ENCODE measurements at regions not wholly inside any gene's neighbourhood (a gene's known extent, or its start where the extent isn't known, plus 50 kb on each side); places are given as distances from the start of the nearest gene placed in this dataset.
"Not testable (repeated sequence)": the region's sequence is repeated elsewhere in the genome, so short reads cannot be mapped to it uniquely, and the experiment has no call there.

DNA sequence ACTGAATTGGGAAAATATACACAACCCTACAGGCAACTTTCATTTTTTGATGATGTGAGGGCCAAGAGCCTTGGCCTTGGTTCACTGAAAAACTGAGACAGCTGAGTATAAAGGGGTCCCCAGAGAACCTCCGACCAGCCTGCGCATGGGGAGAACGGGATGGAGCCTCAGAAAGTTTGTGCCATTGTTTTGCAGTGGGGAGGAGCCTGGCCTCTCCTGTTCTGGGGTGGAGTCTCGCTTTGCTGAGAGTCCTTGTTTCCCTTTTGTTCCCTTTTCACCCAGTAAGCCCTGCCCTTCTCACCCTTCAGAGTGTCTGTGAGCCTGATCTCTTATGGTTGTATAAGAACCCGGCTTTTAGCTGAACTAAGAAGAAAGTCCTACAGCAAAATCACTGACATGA, 193.2 kb upstream of the AKR1E2 start:
- no peak for DNase-seq

GRCh38 chr10:4626919-4627318, 199.1 kb upstream of the AKR1E2 start:
- no peak for DNase-seq

DNA sequence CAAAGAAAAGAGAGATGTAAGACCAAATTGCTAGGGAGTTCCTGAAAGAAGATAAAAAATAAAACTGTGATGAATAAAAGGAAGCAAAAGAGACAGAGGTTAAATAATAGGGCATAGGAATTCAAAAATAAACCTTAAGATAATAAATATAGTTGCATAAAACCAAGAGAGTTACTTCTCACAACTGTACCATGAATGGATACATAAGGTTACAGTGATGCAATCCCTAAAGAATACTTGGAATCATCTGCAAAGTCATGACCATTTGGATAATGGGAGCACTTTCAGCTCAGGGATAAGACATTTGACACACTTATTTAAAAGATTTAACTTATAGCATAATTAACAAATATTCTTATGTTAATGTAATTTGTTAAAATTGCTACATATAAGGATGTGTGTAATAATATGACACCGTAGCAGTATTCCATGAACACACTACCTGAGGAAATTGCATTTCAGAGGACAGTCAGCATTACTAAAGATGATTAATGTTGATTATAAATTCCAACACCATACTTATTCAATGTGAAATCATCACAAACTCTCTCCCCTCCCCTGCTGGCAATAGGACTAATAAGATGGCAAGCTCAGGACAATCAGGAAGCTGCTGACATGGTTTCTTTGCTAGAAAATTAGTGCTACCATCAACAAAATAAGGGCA, 202.1 kb upstream of the AKR1E2 start:
- DNase-seq, result no peak

DNA sequence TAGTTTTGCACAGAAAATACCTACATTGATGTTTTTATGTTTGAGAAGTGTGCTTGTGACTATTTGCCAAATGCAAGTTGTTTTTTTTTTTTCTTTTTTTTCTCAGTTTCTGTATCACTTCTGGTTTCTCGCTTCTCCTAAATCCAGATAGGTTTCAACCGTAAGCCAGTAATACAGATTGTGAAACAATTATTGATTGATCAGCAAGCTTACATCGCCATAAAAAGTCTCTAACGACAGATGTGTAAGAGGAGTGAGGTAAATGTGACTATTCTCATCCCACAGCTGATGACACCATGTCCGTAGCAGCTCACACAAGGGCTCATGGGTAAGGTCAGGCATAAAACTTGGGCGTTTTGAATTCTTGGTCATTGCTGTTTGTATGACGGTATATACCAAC, 202.8 kb upstream of the AKR1E2 start:
- DNase-seq, result no peak

DNA sequence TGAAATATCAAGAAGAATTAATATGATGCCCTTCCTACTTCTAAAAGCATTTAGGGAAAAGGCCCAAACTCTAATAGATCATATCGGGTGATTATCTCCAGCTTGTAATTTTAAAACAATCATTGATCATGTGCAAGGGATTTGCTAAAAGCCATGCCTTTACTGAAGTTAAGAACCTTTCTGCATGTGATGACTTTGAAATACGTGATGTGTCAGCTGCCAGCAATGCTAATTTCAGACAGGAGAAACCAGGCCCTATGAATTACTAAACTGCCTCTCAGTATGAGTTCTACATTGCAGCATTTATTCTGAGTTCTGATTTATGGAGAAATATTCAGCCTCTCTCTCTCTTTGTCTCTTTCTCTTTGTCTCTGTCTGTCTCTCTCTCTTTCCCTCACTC, 203.6 kb upstream of the AKR1E2 start:
- no peak for DNase-seq

- DNase-seq, result no peak
Observed at GRCh38 chr10:4617589-4617988, 208.4 kb upstream of the AKR1E2 start.

GRCh38 chr10:4615042-4615441, 211.0 kb upstream of the AKR1E2 start:
- DNase-seq, result no peak

DNA sequence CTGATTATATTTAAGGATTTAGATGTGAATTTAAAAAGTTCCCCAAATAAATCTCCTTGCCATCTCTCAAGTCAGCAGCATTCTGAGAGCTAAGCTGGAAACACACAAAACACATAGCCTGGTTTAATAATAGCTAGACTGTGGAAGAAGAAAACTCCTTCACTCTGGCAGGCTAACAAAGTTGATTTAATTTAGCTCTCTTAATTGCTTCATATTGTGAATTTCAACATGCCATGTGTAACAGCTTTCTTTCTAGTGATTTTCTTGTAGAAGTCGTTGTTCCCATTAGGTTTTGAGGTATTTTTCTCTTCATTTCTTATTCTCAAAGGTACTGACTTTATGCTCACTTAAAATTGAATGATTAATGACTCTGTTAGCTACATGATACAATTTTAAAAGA, 216.8 kb upstream of the AKR1E2 start:
- DNase-seq, result no peak

GRCh38 chr10:4607681-4608080, 218.3 kb upstream of the AKR1E2 start:
- DNase-seq, result no peak

- no peak for DNase-seq
Observed at GRCh38 chr10:4606856-4607636, 219.0 kb upstream of the AKR1E2 start.

DNA sequence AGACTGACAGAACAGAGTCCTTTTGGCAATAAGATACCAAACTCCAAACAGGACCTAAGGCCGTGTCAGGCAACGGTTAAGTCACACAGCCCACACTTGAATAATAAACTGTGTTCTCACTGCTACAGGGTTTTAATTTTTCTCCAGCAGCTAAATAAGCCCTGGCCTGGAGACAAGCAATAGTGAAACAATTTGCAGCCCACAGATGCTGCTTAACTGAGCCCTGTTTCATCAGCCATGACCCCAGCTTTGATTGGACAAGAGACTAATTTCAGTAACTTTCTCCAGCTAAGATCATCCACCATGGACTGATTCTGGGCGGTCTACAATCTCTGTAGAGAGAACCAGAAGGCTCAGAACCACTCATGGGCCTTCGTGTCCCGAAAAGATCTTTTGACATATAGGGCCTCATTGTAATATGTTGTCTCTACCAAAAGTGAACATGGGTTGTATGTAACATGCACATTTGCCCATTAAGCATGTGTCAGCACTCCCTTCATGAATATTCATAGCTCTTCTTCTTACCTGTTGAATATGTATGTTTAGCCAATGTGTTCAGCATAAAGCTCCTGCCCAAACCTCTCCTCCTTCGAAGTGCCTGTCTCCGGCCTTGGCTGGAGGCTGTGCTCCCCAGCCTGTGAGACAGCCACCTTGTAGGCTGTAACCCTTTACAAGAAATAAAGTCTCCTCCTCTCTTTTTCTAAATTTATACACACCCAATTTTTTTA, 223.1 kb upstream of the AKR1E2 start:
- DNase-seq, result no peak

DNA sequence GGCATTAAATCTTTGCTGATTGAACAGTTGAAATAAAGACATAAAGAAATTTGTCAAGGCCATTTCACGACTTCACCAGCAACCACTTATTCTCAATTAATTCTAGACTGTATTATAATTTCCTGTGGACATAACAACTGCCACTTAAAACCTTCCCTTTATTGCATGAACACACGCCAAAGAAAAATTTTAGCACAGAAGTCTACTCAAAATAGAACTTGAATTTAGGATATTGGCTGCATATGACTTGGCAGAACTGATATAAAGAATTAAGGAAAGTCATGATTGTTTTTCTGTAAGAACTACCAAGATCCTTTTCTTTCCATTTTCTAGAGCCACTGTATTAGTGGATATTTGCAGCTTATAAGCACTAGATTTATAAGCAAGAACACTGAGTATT, 226.5 kb upstream of the AKR1E2 start:
- DNase-seq, result no peak

GRCh38 chr10:4597898-4598297, 228.1 kb upstream of the AKR1E2 start:
- not testable (repeated sequence) for DNase-seq

DNA sequence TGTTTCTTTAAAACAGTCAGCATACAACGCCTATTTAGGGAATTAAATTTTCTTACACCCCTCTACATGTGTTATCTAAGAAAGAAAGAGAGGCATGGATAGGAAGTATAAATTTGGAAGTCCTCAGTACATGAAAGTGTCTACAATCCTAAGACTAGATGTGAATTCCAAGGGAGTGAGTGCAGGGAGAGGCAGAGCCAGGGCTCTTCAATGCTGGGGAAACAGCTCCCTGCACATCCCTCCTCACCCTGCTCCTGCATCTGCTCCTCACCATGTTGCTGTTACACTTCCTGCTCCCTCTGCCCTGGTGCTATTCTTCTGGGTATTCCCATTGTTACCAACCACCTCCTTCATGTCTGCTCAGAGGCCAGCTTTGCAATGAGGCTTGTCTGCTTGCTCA, 229.1 kb upstream of the AKR1E2 start:
- no peak for DNase-seq

DNA sequence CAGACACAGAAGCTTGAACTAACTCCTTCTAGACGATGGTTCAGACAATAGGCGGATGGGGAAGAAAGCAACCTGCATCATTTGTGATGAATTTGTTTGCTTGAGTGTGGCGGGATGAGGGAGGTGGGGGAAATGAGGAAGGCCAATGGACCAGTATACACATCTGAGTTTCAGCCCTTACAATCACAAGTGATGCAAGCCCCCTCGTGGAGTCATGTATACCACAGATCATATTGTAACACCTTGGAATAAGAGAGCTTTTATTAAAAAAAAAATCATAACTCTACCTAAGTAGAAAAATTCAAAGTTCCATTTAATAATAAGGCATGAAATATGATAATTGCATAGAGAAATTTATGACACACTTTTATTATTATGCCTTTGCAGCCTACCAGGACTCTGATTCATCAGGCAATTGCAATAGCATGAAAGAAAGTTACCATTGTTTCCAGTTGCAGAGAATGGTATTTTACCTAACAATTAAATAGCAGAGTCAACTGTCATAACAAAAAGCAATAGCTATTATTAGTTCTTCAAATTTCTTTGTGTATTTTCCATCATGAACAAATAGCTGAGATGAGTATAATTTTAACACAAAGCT, 230.2 kb upstream of the AKR1E2 start:
- DNase-seq, result no peak

- no peak for DNase-seq
Observed at GRCh38 chr10:4590807-4591206, 235.2 kb upstream of the AKR1E2 start.

DNA sequence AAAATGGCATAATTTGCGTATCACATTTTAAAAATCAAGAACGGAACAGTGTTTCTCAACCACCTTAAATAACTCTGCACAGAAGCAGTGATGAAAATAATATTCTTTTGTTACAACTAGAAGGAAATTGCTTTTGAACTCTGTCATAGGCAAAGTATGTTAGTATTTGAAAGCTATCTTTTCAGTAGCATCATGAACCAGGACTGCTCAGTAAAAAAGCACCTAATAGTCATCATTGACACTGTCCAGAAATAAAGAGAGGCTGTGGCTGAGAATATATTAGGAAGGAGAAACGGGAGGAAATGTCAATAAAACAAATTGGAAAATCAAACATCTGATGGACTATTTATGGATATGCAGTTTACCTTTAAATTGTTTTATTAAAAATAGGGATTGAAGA, 237.2 kb upstream of the AKR1E2 start:
- DNase-seq, result no peak

- DNase-seq, result no peak
Observed at GRCh38 chr10:4587466-4587865, 238.5 kb upstream of the AKR1E2 start.

DNA sequence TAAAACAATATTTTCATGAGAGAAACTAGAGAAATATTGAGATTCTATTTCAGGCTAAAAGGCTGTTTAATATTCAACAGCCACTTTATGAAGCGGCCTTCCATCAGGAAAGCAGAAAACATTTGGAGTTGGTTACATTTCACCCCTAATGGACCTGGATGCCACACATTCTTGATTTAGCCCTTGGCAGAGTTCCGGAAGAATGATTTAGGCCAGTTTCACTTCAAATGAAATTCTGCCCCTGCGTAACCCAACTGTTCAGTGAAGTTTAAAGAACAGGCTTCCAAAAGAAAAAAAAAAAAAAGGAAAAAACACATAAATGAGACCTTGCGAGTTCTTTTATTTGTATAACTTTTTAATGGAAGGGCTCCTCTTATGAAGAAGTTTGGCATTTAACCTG, 239.2 kb upstream of the AKR1E2 start:
- DNase-seq, result no peak

GRCh38 chr10:4581929-4582328, 244.1 kb upstream of the AKR1E2 start:
- no peak for DNase-seq

GRCh38 chr10:4579844-4580243, 246.2 kb upstream of the AKR1E2 start:
- no peak for DNase-seq

GRCh38 chr10:4576206-4576605, 249.8 kb upstream of the AKR1E2 start:
- no peak for DNase-seq

DNA sequence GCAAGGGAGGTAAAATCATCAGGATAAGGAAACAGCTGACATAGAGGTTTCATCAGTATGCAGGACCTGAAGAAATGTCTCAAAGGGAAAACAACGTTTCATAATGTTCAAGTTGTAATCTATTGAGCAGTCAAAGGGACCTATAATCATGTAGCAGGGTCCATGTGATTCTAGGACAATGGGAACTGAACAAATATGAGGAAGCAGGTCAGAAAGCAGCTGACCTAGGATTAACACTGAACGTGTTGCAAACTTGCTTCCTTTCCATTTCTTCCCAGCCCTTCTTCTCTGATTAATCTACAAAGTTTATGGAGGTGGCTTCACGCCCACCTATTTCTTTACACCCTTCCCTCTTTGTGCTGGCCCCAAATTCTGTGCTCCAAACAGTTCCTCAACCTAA, 256.9 kb upstream of the AKR1E2 start:
- no peak for DNase-seq

DNA sequence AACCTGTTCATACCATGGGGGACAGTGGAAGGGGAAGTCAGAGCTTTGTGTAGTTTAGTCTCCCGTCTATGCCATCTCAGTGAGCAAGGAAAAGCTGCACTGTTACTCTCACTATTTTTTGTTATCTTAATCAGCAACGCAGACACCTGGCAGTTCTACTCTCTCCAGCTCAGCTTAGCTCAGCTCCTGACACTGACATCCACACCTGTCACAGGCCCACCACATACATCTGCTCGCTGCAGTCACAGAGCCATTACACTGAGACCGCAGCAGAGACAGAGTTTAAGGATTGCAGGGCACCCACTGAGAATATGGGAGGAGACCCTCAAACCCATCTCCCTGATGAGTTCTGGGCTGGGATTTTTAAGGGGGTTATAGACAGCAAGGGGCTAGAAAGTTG, 257.3 kb upstream of the AKR1E2 start:
- no peak for DNase-seq

Measured in activated naive CD4-positive, alpha-beta T cell (primary cell).